ENCODE measurements at regions not wholly inside any gene's neighbourhood (a gene's known extent, or its start where the extent isn't known, plus 50 kb on each side); places are given as distances from the start of the nearest gene placed in this dataset.

DNA sequence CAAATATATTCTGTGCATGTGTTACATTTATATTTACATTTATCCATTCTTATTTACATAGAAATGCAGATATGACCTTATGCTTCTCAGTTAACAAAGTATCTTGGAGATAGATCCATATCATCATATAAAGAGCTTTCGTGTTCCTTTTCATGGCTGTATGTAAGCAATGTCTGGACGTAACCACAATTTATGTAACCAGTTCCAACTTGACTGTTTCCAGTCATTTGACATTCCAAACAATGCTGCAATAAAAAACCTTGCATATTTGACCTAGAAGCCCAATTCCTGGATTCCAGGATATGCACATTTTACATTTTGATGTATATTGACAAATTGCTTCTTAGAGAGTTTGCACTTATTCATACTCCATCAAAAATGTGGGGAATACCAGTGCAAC is 113.7 kb upstream of the F13A1 start:
- TF ChIP-seq JUN (IDR thresholded peaks at IDR 0.05; ENCODE audit: borderline replicate concordance, insufficient read depth, insufficient read length, low read depth) (no peak), GATA2 (IDR thresholded peaks at IDR 0.05; ENCODE audit: insufficient read depth, insufficient read length, low read depth, low read length) (no peak)
- Histone ChIP-seq H3K9me3 (replicated peaks; ENCODE audit: control insufficient read depth, insufficient read depth, low read length) (no peaks in the 10 kb centered on the region), H2AFZ (ENCODE audit: low read depth, low read length) (no peak overlapping the region), H3K27me3 (ENCODE audit: control insufficient read depth in 2 of 2, insufficient read depth in 2 of 2, low read length in 2 of 2) (no peaks in the 10 kb centered on the region), H3K79me2 (ENCODE audit: control insufficient read depth, insufficient read depth, low read length) (no peaks in the 10 kb centered on the region), H3K27ac (ENCODE audit: insufficient read depth, low read depth, low read length) (no peak overlapping the region), H3K9ac (replicated peaks; ENCODE audit: extremely low read depth, insufficient read depth, low read length) (no peak overlapping the region), H3K4me3 (replicated peaks in 1 of 3; ENCODE audit: insufficient read depth in 1 of 3, low read depth in 1 of 3, low read length in 3 of 3) (no peak overlapping the region), H4K20me1 (replicated peaks; ENCODE audit: control insufficient read depth, extremely low read depth, insufficient read depth, low read length) (no peaks in the 10 kb centered on the region), H3K4me1 (ENCODE audit: control insufficient read depth, extremely low read depth, insufficient read depth, low read length) (no peaks in the 10 kb centered on the region), H3K36me3 (ENCODE audit: control insufficient read depth in 2 of 2, extremely low read depth in 1 of 2, insufficient read depth in 2 of 2, low read length in 2 of 2) (no peaks in the 10 kb centered on the region), H3K9me1 (replicated peaks; ENCODE audit: control insufficient read depth, extremely low read depth, insufficient read depth, low read length) (no peaks in the 10 kb centered on the region), H3K4me2 (ENCODE audit: insufficient read depth, low read length) (no peak overlapping the region)
- no peak for FAIRE-seq
- ChIA-PET CTCF (no interaction called here), POLR2A (no interaction called here)
- intact Hi-C loops (cut with micrococcal nuclease) = no loop called here
- dilution Hi-C loops (cut with MboI; ENCODE audit: extremely low pct_ligation_motif_present, low sequenced_read_pairs) = no loop called here
- no peak for DNase-seq (ENCODE audit: low read depth, low spot score)
- no TSS peak for BruUV-seq (replicated peaks)

DNA sequence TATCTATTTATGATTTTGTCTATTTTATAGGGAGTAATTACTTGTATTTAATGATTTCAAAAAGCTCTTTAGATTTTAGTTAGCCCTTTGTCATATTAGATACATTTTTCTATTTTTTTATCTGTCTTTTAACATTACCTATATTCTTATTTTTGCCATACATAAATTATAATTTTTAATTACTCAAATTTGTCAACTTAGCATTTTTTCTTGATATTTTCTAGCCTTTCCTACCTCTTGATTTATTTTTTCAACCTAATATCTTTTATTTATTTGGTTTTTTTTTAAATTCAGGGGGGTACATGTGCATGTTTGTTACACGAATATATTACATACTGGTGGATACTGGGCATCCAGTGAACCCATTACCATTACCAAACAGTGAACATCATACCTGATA is 114.3 kb upstream of the F13A1 start:
- Histone ChIP-seq H3K9me1 (replicated peaks; ENCODE audit: control insufficient read depth, extremely low read depth, insufficient read depth, low read length) (no peaks in the 10 kb centered on the region), H3K4me2 (ENCODE audit: insufficient read depth, low read length) (no peak overlapping the region), H2AFZ (ENCODE audit: low read depth, low read length) (no peak overlapping the region), H4K20me1 (replicated peaks; ENCODE audit: control insufficient read depth, extremely low read depth, insufficient read depth, low read length) (no peaks in the 10 kb centered on the region), H3K79me2 (ENCODE audit: control insufficient read depth, insufficient read depth, low read length) (no peaks in the 10 kb centered on the region), H3K4me1 (ENCODE audit: control insufficient read depth, extremely low read depth, insufficient read depth, low read length) (no peaks in the 10 kb centered on the region), H3K9me3 (replicated peaks; ENCODE audit: control insufficient read depth, insufficient read depth, low read length) (no peaks in the 10 kb centered on the region), H3K27ac (ENCODE audit: insufficient read depth, low read depth, low read length) (no peak overlapping the region), H3K27me3 (ENCODE audit: control insufficient read depth in 2 of 2, insufficient read depth in 2 of 2, low read length in 2 of 2) (no peaks in the 10 kb centered on the region), H3K4me3 (replicated peaks in 1 of 3; ENCODE audit: insufficient read depth in 1 of 3, low read depth in 1 of 3, low read length in 3 of 3) (no peak overlapping the region), H3K9ac (replicated peaks; ENCODE audit: extremely low read depth, insufficient read depth, low read length) (no peak overlapping the region), H3K36me3 (ENCODE audit: control insufficient read depth in 2 of 2, extremely low read depth in 1 of 2, insufficient read depth in 2 of 2, low read length in 2 of 2) (no peaks in the 10 kb centered on the region)
- POLR2A ChIA-PET = no interaction called here
- TF ChIP-seq, protein P1, sequence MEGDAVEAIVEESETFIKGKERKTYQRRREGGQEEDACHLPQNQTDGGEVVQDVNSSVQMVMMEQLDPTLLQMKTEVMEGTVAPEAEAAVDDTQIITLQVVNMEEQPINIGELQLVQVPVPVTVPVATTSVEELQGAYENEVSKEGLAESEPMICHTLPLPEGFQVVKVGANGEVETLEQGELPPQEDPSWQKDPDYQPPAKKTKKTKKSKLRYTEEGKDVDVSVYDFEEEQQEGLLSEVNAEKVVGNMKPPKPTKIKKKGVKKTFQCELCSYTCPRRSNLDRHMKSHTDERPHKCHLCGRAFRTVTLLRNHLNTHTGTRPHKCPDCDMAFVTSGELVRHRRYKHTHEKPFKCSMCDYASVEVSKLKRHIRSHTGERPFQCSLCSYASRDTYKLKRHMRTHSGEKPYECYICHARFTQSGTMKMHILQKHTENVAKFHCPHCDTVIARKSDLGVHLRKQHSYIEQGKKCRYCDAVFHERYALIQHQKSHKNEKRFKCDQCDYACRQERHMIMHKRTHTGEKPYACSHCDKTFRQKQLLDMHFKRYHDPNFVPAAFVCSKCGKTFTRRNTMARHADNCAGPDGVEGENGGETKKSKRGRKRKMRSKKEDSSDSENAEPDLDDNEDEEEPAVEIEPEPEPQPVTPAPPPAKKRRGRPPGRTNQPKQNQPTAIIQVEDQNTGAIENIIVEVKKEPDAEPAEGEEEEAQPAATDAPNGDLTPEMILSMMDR (IDR thresholded peaks at IDR 0.05; ENCODE audit: extremely low read depth in 1 of 2, insufficient read depth in 1 of 2, low read depth in 1 of 2, low read length in 2 of 2) = no peak
- no peak for TF ChIP-seq GATA2 (IDR thresholded peaks at IDR 0.05; ENCODE audit: insufficient read depth, insufficient read length, low read depth, low read length)
- no peak for TF ChIP-seq JUN (IDR thresholded peaks at IDR 0.05; ENCODE audit: borderline replicate concordance, insufficient read depth, insufficient read length, low read depth)
- no peak for TF ChIP-seq POLR2AphosphoS5 (IDR thresholded peaks at IDR 0.05; ENCODE audit: insufficient read depth, low read depth, low read length)
- no peak for TF ChIP-seq FOS (IDR thresholded peaks at IDR 0.05; ENCODE audit: borderline replicate concordance, insufficient read depth, low read length)
- no peak for TF ChIP-seq POLR2A (IDR thresholded peaks at IDR 0.05; ENCODE audit: low read depth, low read length)
- no peak for TF ChIP-seq MYC (IDR thresholded peaks at IDR 0.05; ENCODE audit: low read depth, low read length)
- TF ChIP-seq, protein P2, sequence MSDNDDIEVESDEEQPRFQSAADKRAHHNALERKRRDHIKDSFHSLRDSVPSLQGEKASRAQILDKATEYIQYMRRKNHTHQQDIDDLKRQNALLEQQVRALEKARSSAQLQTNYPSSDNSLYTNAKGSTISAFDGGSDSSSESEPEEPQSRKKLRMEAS (IDR thresholded peaks at IDR 0.05; ENCODE audit: insufficient read depth, insufficient read length) = no peak
- no peak for TF ChIP-seq EZH2 (IDR thresholded peaks at IDR 0.05; ENCODE audit: borderline replicate concordance, low read depth, low read length, severe bottlenecking)
- FAIRE-seq (no peak), DNase-seq (ENCODE audit: low read depth, low spot score) (no peak)
- dilution Hi-C loops (cut with MboI; ENCODE audit: extremely low pct_ligation_motif_present, low sequenced_read_pairs) (no loop called here), intact Hi-C loops (cut with micrococcal nuclease) (no loop called here)
- no TSS peak for BruUV-seq (replicated peaks)
- CTCF ChIA-PET = no interaction called here

All from endothelial cell of umbilical vein (primary cell).